Muscle layer of colon (tissue), 2 donors: ENCODE measurements at regions not wholly inside any gene's neighbourhood (a gene's known extent, or its start where the extent isn't known, plus 50 kb on each side); places are given as distances from the start of the nearest gene placed in this dataset.

ENCODE experiments used
- H3K27ac ChIP-seq: one replicate; pipeline ENCODE4 v1.7.0; 2013; ENCODE audit warnings: low read depth, mild to moderate bottlenecking, low read length, moderate library complexity
- H3K27me3 ChIP-seq, 2 donors: one replicate each; pipeline ENCODE4 v1.7.0; 2013; ENCODE audit warnings: low read length in 2 of 2, mild to moderate bottlenecking in 2 of 2; ENCODE audit not compliant: insufficient read depth in 2 of 2, control insufficient read depth in 1 of 2
- H3K36me3 ChIP-seq: one replicate; pipeline ENCODE4 v1.7.0; 2013; ENCODE audit warnings: mild to moderate bottlenecking, low read length; ENCODE audit not compliant: insufficient read depth
- H3K4me1 ChIP-seq: one replicate; pipeline ENCODE4 v1.7.0; 2013; ENCODE audit warnings: mild to moderate bottlenecking, low read length; ENCODE audit not compliant: insufficient read depth
- H3K4me3 ChIP-seq, 2 donors: one replicate each; pipeline ENCODE4 v1.7.0; 2013; ENCODE audit warnings: low read length in 2 of 2, low read depth in 1 of 2, mild to moderate bottlenecking in 1 of 2, moderate library complexity in 1 of 2
- H3K9ac ChIP-seq: one replicate; pipeline ENCODE4 v1.7.0; 2013; ENCODE audit warnings: low read length
- H3K9me3 ChIP-seq: one replicate; pipeline ENCODE4 v1.7.0; 2013; ENCODE audit warnings: mild to moderate bottlenecking, low read length
- donor health status: abdominal sarcoma.
- donor health status: Adenocarcinoma of cecum.

GRCh38 chr16:65991149-65991701 lies 375.3 kb upstream of the CDH5 start:
- Histone ChIP-seq H3K9ac (no peak overlapping the region), H3K36me3 (no peaks in the 10 kb centered on the region), H3K9me3 (no peaks in the 10 kb centered on the region), H3K27me3 (no peaks in the 10 kb centered on the region), H3K4me3 (no peak overlapping the region), H3K27ac (no peak overlapping the region), H3K4me1 (no peaks in the 10 kb centered on the region)

- Histone ChIP-seq H3K4me3 (no peak overlapping the region), H3K36me3 (no peaks in the 10 kb centered on the region), H3K9ac (no peak overlapping the region), H3K9me3 (no peaks in the 10 kb centered on the region), H3K27ac (no peak overlapping the region), H3K4me1 (no peaks in the 10 kb centered on the region), H3K27me3 (no peaks in the 10 kb centered on the region)
These were observed 376.5 kb upstream of the CDH5 start for GRCh38 chr16:65989861-65990604.

GRCh38 chr16:65988024-65988595 lies 378.4 kb upstream of the CDH5 start:
- Histone ChIP-seq H3K9ac (no peak overlapping the region), H3K4me1 (no peaks in the 10 kb centered on the region), H3K36me3 (no peaks in the 10 kb centered on the region), H3K9me3 (no peaks in the 10 kb centered on the region), H3K27me3 (no peaks in the 10 kb centered on the region), H3K27ac (no peak overlapping the region), H3K4me3 (no peak overlapping the region)

- H3K4me1 ChIP-seq: no peaks in the 10 kb centered on the region
- H3K9ac ChIP-seq: no peak overlapping the region
- no peaks in the 10 kb centered on the region for H3K36me3 ChIP-seq
- no peaks in the 10 kb centered on the region for H3K27me3 ChIP-seq
- H3K9me3 ChIP-seq: no peaks in the 10 kb centered on the region
- H3K4me3 ChIP-seq: no peak overlapping the region
- no peak overlapping the region for H3K27ac ChIP-seq
These were observed 382.2 kb upstream of the CDH5 start for GRCh38 chr16:65984296-65984695.

- H3K27ac ChIP-seq: no peak overlapping the region
These were observed 385.4 kb upstream of the CDH5 start for GRCh38 chr16:65981057-65981456.

GRCh38 chr16:65975049-65975708 lies 391.3 kb upstream of the CDH5 start:
- Histone ChIP-seq H3K36me3 (no peaks in the 10 kb centered on the region), H3K9me3 (no peaks in the 10 kb centered on the region), H3K27ac (no peak overlapping the region), H3K27me3 (no peaks in the 10 kb centered on the region), H3K9ac (no peak overlapping the region), H3K4me3 (no peak overlapping the region), H3K4me1 (no peaks in the 10 kb centered on the region)

More at GRCh38 chr16:65981057-65981456, 385.4 kb upstream of the CDH5 start:
- no peaks in the 10 kb centered on the region for H3K4me1 ChIP-seq
- H3K4me3 ChIP-seq: no peak overlapping the region
- H3K36me3 ChIP-seq: no peaks in the 10 kb centered on the region
- no peaks in the 10 kb centered on the region for H3K9me3 ChIP-seq
- H3K27me3 ChIP-seq: no peaks in the 10 kb centered on the region
- no peak overlapping the region for H3K9ac ChIP-seq

GRCh38 chr16:65967376-65967775 lies 399.1 kb upstream of the CDH5 start:
- no peaks in the 10 kb centered on the region for H3K27me3 ChIP-seq
- H3K36me3 ChIP-seq: no peaks in the 10 kb centered on the region
- H3K4me3 ChIP-seq: no peak overlapping the region
- no peaks in the 10 kb centered on the region for H3K4me1 ChIP-seq
- no peaks in the 10 kb centered on the region for H3K9me3 ChIP-seq
- no peak overlapping the region for H3K27ac ChIP-seq
- H3K9ac ChIP-seq: no peak overlapping the region

- Histone ChIP-seq H3K4me1 (no peaks in the 10 kb centered on the region), H3K36me3 (no peaks in the 10 kb centered on the region), H3K27me3 (no peaks in the 10 kb centered on the region), H3K27ac (no peak overlapping the region), H3K4me3 (no peak overlapping the region), H3K9ac (no peak overlapping the region), H3K9me3 (no peaks in the 10 kb centered on the region)
These were observed 400.9 kb upstream of the CDH5 start for GRCh38 chr16:65965628-65966027.

- no peaks in the 10 kb centered on the region for H3K27me3 ChIP-seq
- no peak overlapping the region for H3K27ac ChIP-seq
- H3K4me3 ChIP-seq: no peak overlapping the region
- H3K9me3 ChIP-seq: no peaks in the 10 kb centered on the region
- no peaks in the 10 kb centered on the region for H3K4me1 ChIP-seq
- H3K9ac ChIP-seq: no peak overlapping the region
- no peaks in the 10 kb centered on the region for H3K36me3 ChIP-seq
These were observed 401.7 kb upstream of the CDH5 start for GRCh38 chr16:65964752-65965151.

GRCh38 chr16:65961476-65962143 lies 404.9 kb upstream of the CDH5 start:
- H3K9ac ChIP-seq: no peak overlapping the region
- H3K9me3 ChIP-seq: no peaks in the 10 kb centered on the region
- H3K4me3 ChIP-seq: no peak overlapping the region
- no peak overlapping the region for H3K27ac ChIP-seq
- no peaks in the 10 kb centered on the region for H3K4me1 ChIP-seq
- no peaks in the 10 kb centered on the region for H3K36me3 ChIP-seq
- H3K27me3 ChIP-seq: no peaks in the 10 kb centered on the region

- Histone ChIP-seq H3K4me3 (no peak overlapping the region), H3K4me1 (no peaks in the 10 kb centered on the region), H3K36me3 (no peaks in the 10 kb centered on the region), H3K27me3 (no peaks in the 10 kb centered on the region), H3K27ac (no peak overlapping the region), H3K9me3 (no peaks in the 10 kb centered on the region), H3K9ac (no peak overlapping the region)
These were observed 406.5 kb upstream of the CDH5 start for GRCh38 chr16:65959983-65960382.
